Esophagus squamous epithelium (tissue), 4 donors: ENCODE measurements at regions not wholly inside any gene's neighbourhood (a gene's known extent, or its start where the extent isn't known, plus 50 kb on each side); places are given as distances from the start of the nearest gene placed in this dataset.

Experiments
- CTCF ChIP-seq, 6 experiments: fragments of 450-650 bp in 4 of 6; fragments of 200-600 bp in 2 of 6; sonication (generic) in 2 of 6; IDR thresholded peaks; one replicate each; pipeline ENCODE4 v1.5.1; 2016 to 2019; ENCODE audit warnings: antibody characterized with exemption in 6 of 6, mild to moderate bottlenecking in 4 of 6, moderate library complexity in 4 of 6
- POLR2A ChIP-seq, 4 donors: fragments of 450-650 bp; IDR thresholded peaks; one replicate each; pipeline ENCODE4 v1.6.1; 2017; ENCODE audit warnings: antibody characterized with exemption in 4 of 4, mild to moderate bottlenecking in 4 of 4, moderate library complexity in 3 of 4

- no peak for TF ChIP-seq POLR2A (IDR thresholded peaks at IDR 0.05)
- TF ChIP-seq CTCF (IDR thresholded peaks at IDR 0.05): peak; percentile 51 to 82 (median 74)
Observed at GRCh38 chr9:21709464-21710058, 92.9 kb upstream of the MTAP start.
